RWPE2 (cell line): ENCODE measurements at regions not wholly inside any gene's neighbourhood (a gene's known extent, or its start where the extent isn't known, plus 50 kb on each side); places are given as distances from the start of the nearest gene placed in this dataset.

Source experiments
- ATAC-seq: fragments of 200-7000 bp; cut with Tn5 transposase; 3 replicates; pipeline ENCODE4 v1.9.1; 2021; ENCODE audit warnings: low read depth
- DNase-seq: peaks from one replicate; pipeline ENCODE4 v3.0.0-alpha.2; 2020; ENCODE audit warnings: low spot score
- H3K27ac ChIP-seq: fragments of 450-650 bp; 2 replicates; pipeline ENCODE4 v1.5.1; 2017; ENCODE audit warnings: mild to moderate bottlenecking; ENCODE audit not compliant: poor library complexity, severe bottlenecking
- H3K27me3 ChIP-seq: fragments of 250-450 bp; sonication (Bioruptor Pico); 2 replicates; pipeline ENCODE4 v1.5.1; 2021; ENCODE audit warnings: mild to moderate bottlenecking, moderate library complexity; ENCODE audit not compliant: insufficient read depth, poor library complexity, severe bottlenecking
- H3K36me3 ChIP-seq: fragments of 250-450 bp; sonication (Bioruptor Pico); 2 replicates; pipeline ENCODE4 v1.5.1; 2020; ENCODE audit warnings: low read depth, mild to moderate bottlenecking, moderate library complexity
- H3K4me1 ChIP-seq: fragments of 250-450 bp; sonication (Bioruptor Pico); 2 replicates; pipeline ENCODE4 v1.5.1; 2021; ENCODE audit warnings: mild to moderate bottlenecking, moderate library complexity; ENCODE audit not compliant: insufficient read depth, poor library complexity, severe bottlenecking
- H3K4me3 ChIP-seq: fragments of 250-450 bp; sonication (Bioruptor Pico); 2 replicates; pipeline ENCODE4 v1.5.1; 2021; ENCODE audit warnings: mild to moderate bottlenecking, moderate library complexity; ENCODE audit not compliant: severe bottlenecking
- H3K9me3 ChIP-seq: fragments of 250-450 bp; sonication (Bioruptor Pico); 2 replicates; pipeline ENCODE4 v1.5.1; 2021; ENCODE audit warnings: mild to moderate bottlenecking, moderate library complexity; ENCODE audit not compliant: severe bottlenecking
- TF ChIP-seq, protein P1 (sequence below): fragments of 450-650 bp; IDR thresholded peaks from one replicate; pipeline ENCODE4 v1.5.1; 2017; ENCODE audit warnings: mild to moderate bottlenecking, moderate library complexity; ENCODE audit not compliant: poor library complexity, severe bottlenecking

DNA sequence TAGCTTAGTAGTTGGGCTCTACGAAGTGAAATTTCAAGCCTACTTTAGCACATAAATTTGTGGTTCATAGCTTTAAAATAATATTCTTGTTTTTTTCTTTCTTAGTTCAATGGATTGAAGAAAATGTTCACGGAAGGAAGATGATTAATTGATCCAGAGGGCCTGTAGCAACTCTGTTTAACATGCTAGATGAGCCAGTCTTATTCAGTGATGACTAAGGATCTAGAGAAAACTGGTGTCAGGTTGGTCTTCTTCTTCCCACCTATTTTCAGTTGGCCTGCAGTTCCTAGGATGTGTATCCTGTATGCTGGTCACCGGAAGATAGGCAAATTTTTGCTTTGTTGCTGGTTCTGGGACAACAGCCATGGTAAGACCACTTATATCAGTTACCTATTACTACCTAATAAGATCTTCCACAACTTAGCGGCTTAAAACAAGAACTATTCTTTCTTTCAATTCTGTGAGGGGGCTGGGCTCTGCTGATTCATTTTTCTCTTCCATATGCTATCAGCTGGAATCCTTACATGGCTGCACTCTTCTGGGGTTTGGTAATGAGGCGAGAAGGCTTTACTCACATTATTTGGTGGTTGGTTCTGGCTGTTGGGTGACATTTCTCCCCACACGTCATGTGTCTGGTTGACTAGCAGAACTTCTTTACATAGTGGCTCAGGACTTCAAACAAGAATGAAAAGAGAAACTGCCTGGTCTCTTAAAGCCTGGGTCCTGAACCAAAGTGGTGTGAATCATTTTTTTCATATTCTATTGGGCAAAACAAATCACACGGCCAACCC lies 182.7 kb upstream of the ACTBL2 start:
- Histone ChIP-seq H3K27me3 (no peaks in the 10 kb centered on the region), H3K9me3 (no peaks in the 10 kb centered on the region), H3K27ac (no peak overlapping the region), H3K36me3 (no peaks in the 10 kb centered on the region), H3K4me3 (no peak overlapping the region), H3K4me1 (peaks cover 5% of the 10 kb centered on the region)
- TF ChIP-seq, protein P1, sequence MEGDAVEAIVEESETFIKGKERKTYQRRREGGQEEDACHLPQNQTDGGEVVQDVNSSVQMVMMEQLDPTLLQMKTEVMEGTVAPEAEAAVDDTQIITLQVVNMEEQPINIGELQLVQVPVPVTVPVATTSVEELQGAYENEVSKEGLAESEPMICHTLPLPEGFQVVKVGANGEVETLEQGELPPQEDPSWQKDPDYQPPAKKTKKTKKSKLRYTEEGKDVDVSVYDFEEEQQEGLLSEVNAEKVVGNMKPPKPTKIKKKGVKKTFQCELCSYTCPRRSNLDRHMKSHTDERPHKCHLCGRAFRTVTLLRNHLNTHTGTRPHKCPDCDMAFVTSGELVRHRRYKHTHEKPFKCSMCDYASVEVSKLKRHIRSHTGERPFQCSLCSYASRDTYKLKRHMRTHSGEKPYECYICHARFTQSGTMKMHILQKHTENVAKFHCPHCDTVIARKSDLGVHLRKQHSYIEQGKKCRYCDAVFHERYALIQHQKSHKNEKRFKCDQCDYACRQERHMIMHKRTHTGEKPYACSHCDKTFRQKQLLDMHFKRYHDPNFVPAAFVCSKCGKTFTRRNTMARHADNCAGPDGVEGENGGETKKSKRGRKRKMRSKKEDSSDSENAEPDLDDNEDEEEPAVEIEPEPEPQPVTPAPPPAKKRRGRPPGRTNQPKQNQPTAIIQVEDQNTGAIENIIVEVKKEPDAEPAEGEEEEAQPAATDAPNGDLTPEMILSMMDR, result no peak
- ATAC-seq, result peak; percentile 59; the same call in 1 of the 3 replicates
- no peak for DNase-seq

DNA sequence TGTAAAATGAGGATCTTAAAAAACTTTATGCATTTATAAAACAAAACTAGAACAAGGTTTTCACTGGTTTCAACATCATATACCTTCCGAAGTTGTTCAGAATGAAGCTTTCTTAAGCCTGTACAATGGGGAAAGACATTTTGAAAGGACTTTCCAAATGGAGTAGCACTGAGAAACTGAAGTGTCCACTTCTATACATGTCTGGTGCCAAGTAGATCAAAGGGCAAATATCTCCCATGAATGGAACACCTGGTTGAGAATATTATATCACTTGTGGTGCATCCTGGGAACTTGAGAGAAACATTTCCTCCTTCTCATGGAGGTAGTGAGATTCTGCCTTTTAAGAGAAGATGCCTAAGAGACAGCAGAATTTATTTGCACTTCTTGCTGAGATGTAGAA lies 182.1 kb upstream of the ACTBL2 start:
- H3K4me1 ChIP-seq, result peaks cover 5% of the 10 kb centered on the region
- H3K36me3 ChIP-seq, result no peaks in the 10 kb centered on the region
- H3K27me3 ChIP-seq, result no peaks in the 10 kb centered on the region
- ATAC-seq, result no peak
- H3K4me3 ChIP-seq, result no peak overlapping the region
- no peaks in the 10 kb centered on the region for H3K9me3 ChIP-seq
- no peak overlapping the region for H3K27ac ChIP-seq
- TF ChIP-seq, protein P1, result no peak
- no peak for DNase-seq

DNA sequence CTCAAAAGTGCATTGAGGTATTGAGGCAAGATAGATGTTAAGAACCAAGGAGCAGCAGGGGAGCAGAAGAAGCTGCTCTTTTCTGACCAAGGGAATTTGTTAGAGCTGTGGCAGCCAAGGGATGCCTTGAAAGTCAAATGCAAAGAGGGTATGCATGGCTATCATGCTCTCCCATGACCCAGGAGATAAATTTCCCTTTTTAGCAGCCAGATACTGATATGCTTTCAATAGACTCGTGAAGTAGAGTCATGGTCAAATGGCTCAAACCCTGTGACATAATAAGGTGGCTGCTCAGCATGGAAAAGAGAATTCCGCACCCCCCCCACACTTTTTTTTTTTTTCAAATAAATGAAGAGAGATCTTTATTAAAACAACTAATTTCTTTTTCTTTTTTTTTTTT lies 180.9 kb upstream of the ACTBL2 start:
- TF ChIP-seq, protein P1, result no peak
- Histone ChIP-seq H3K9me3 (no peaks in the 10 kb centered on the region), H3K4me3 (no peak overlapping the region)

DNA sequence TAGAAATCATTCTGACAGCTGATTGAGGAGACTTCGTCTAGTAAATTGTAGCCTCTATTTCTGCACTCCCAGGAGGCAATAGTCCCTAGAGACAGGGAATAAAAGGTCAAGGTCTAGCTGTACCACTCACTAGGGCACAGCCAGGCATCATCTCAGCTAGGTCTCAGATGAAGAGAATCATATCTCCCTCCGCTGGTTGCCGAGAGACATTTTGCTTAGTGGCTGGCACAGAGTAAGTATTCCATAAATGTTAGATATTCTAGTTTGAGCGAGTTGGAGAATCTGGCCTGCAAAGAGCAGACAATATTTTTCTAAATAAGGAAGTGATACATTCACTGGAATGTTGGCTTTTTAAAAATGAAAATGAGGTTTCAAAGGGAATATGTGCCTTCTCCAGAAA lies 180.4 kb upstream of the ACTBL2 start:
- no peaks in the 10 kb centered on the region for H3K36me3 ChIP-seq
- no peak overlapping the region for H3K27ac ChIP-seq
- ATAC-seq (no peak), DNase-seq (no peak)
- H3K27me3 ChIP-seq, result no peaks in the 10 kb centered on the region
- H3K9me3 ChIP-seq, result no peaks in the 10 kb centered on the region
- H3K4me3 ChIP-seq, result no peak overlapping the region
- TF ChIP-seq, protein P1, result no peak
- peaks cover 5% of the 10 kb centered on the region for H3K4me1 ChIP-seq

More for the DNA sequence above, 180.9 kb upstream of the ACTBL2 start:
- no peaks in the 10 kb centered on the region for H3K36me3 ChIP-seq
- H3K4me1 ChIP-seq, result peaks cover 5% of the 10 kb centered on the region
- H3K27ac ChIP-seq, result no peak overlapping the region
- DNase-seq (no peak), ATAC-seq (no peak)
- no peaks in the 10 kb centered on the region for H3K27me3 ChIP-seq

DNA sequence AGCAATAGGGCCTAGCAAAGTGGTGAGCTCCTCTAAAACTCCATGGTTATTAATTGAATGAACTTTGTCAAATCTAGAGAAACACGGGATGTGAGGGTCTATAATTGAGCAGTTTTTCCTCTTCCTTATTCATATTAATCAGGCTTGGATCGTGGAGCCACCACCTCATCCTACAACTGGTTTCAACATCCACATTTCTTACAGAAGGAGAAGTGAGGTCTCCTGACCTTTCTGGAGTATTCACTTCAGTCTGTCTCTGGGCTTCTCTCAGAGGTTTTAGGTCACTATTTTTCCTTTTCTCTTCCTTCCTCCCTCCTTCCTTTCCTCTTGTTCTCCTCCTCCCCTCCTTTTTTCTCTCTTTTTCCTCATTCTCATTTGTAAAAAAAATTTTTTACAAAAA lies 177.3 kb upstream of the ACTBL2 start:
- ATAC-seq, result no peak

More for the DNA sequence above, 177.3 kb upstream of the ACTBL2 start:
- Histone ChIP-seq H3K4me1 (no peaks in the 10 kb centered on the region), H3K27me3 (no peaks in the 10 kb centered on the region), H3K36me3 (no peaks in the 10 kb centered on the region), H3K4me3 (no peak overlapping the region), H3K27ac (no peak overlapping the region), H3K9me3 (no peaks in the 10 kb centered on the region)
- TF ChIP-seq, protein P1, result no peak
- DNase-seq, result no peak
